ENCODE measurements at regions not wholly inside any gene's neighbourhood (a gene's known extent, or its start where the extent isn't known, plus 50 kb on each side); places are given as distances from the start of the nearest gene placed in this dataset.

DNA sequence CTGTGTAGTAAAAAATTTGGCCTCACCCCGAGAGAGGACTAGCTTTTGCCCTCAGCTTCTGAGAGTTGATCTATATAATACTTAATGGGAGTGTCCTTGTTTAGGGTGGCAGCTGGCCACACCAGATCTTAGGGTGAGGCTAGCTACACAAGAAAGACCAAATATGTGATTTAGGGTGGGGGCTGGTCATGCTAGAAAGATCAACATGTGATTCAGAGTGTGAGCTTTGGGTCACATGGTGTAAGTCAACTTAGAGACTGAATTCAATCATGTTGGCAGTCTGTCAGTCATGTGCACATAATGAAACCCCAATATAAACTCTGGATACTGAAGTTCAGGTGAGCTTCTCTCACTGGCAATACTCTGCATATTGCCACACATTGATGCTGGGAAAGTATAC, 120.7 kb upstream of the DAZL start:
- TF ChIP-seq POLR2A (IDR thresholded peaks at IDR 0.05; ENCODE audit: low read length) (no peak), GATA1 (IDR thresholded peaks at IDR 0.05; ENCODE audit: low read depth, low read length) (no peak)

Measured in erythroblast (primary cell).